ENCODE measurements at regions not wholly inside any gene's neighbourhood (a gene's known extent, or its start where the extent isn't known, plus 50 kb on each side); places are given as distances from the start of the nearest gene placed in this dataset.
"Not testable (repeated sequence)": the region's sequence is repeated elsewhere in the genome, so short reads cannot be mapped to it uniquely, and the experiment has no call there.

- DNase-seq (ENCODE audit: low spot score) = no peak
Measured at GRCh38 chr1:157288996-157289395, 150.8 kb upstream of the ETV3 start.

GRCh38 chr1:157288492-157288891 is 150.3 kb upstream of the ETV3 start:
- DNase-seq (ENCODE audit: low spot score) = no peak

- DNase-seq (ENCODE audit: low spot score) = no peak
Measured at GRCh38 chr1:157288006-157288405, 149.8 kb upstream of the ETV3 start.

- no peak for DNase-seq (ENCODE audit: low spot score)
Measured at GRCh38 chr1:157287462-157287861, 149.3 kb upstream of the ETV3 start.

GRCh38 chr1:157286646-157287420 is 148.6 kb upstream of the ETV3 start:
- no peak for DNase-seq (ENCODE audit: low spot score)

GRCh38 chr1:157286096-157286495 is 147.9 kb upstream of the ETV3 start:
- no peak for DNase-seq (ENCODE audit: low spot score)

GRCh38 chr1:157284451-157284850 is 146.3 kb upstream of the ETV3 start:
- no peak for DNase-seq (ENCODE audit: low spot score)

GRCh38 chr1:157279802-157280140 is 141.6 kb upstream of the ETV3 start:
- DNase-seq (ENCODE audit: low spot score) = no peak

GRCh38 chr1:157279138-157279801 is 141.1 kb upstream of the ETV3 start:
- DNase-seq (ENCODE audit: low spot score) = no peak

- DNase-seq (ENCODE audit: low spot score) = no peak
Measured at GRCh38 chr1:157278383-157279137, 140.4 kb upstream of the ETV3 start.

- DNase-seq (ENCODE audit: low spot score) = no peak
Measured at GRCh38 chr1:157277913-157278312, 139.7 kb upstream of the ETV3 start.

GRCh38 chr1:157277281-157277680 is 139.1 kb upstream of the ETV3 start:
- no peak for DNase-seq (ENCODE audit: low spot score)

GRCh38 chr1:157274698-157275534 is 136.7 kb upstream of the ETV3 start:
- DNase-seq (ENCODE audit: low spot score) = no peak

- DNase-seq (ENCODE audit: low spot score) = no peak
Measured at GRCh38 chr1:157272729-157273524, 134.7 kb upstream of the ETV3 start.

GRCh38 chr1:157272264-157272663 is 134.1 kb upstream of the ETV3 start:
- no peak for DNase-seq (ENCODE audit: low spot score)

GRCh38 chr1:157270705-157271274 is 132.6 kb upstream of the ETV3 start:
- no peak for DNase-seq (ENCODE audit: low spot score)

- no peak for DNase-seq (ENCODE audit: low spot score)
Measured at GRCh38 chr1:157269656-157270375, 131.6 kb upstream of the ETV3 start.

- no peak for DNase-seq (ENCODE audit: low spot score)
Measured at GRCh38 chr1:157262891-157263290, 124.7 kb upstream of the ETV3 start.

GRCh38 chr1:157262422-157262821 is 124.2 kb upstream of the ETV3 start:
- no peak for DNase-seq (ENCODE audit: low spot score)

GRCh38 chr1:157255891-157256290 is 117.7 kb upstream of the ETV3 start:
- DNase-seq (ENCODE audit: low spot score) = not testable (repeated sequence)

Data from HuH-7 (cell line).